ENCODE measurements at regions not wholly inside any gene's neighbourhood (a gene's known extent, or its start where the extent isn't known, plus 50 kb on each side); places are given as distances from the start of the nearest gene placed in this dataset.

DNA sequence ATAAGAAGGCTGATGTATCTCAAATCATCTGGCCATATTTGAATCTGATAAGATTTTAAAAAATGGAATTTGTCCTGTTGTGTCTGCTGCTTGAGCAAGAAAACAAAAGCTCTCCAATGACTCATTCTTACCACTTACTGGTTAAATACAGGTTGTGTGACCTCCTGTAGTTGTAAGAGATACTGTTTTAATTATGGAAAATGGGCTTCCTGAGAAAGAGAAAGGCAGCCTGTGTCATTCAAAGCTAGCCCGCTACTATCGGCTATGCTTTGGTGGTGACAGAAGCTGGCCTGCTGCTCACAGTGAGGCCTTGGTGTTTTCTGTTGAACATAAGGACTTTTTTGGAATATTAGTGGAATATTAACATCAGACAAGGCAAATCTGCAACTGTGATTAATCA, 1722.1 kb upstream of the PCDH10 start:
- Mint-ChIP-seq H3K9me3 (ENCODE audit: insufficient read depth) (peaks cover 6% of the 10 kb centered on the region), H3K4me1 (no peaks in the 10 kb centered on the region), H3K27ac (no peak overlapping the region), H3K4me3 (no peak overlapping the region), H3K27me3 (no peaks in the 10 kb centered on the region)
- no peak overlapping the region for H3K4me2 ChIP-seq (replicated peaks; ENCODE audit: low read depth, low read length, poor library complexity, severe bottlenecking)
- DNase-seq (no peak), ATAC-seq (ENCODE audit: low read depth) (no peak)
- no peaks in the 10 kb centered on the region for H4K20me1 ChIP-seq (ENCODE audit: control insufficient read depth, insufficient read depth, low read length, poor library complexity, severe bottlenecking)
- H3K4me1 ChIP-seq (ENCODE audit: control insufficient read depth in 2 of 2, insufficient read depth in 2 of 2, low read length in 2 of 2): no peaks in the 10 kb centered on the region
- H3K9ac ChIP-seq (ENCODE audit: low read length): no peak overlapping the region
- H2AFZ ChIP-seq (ENCODE audit: insufficient read depth, low read depth, low read length, poor library complexity, severe bottlenecking): no peak overlapping the region
- no peak overlapping the region for H3K27ac ChIP-seq (ENCODE audit: low read length in 2 of 2)
- CTCF ChIA-PET: no interaction called here
- peaks cover 0 to 1% (median 0%) of the 10 kb centered on the region in 3 donors for H3K9me3 ChIP-seq (ENCODE audit: control extremely low read depth in 1 of 3, control insufficient read depth in 2 of 3, insufficient read depth in 1 of 3, low read length in 2 of 3)
- no peaks in the 10 kb centered on the region for H3K79me2 ChIP-seq (ENCODE audit: control insufficient read depth, insufficient read depth, low read length)
- no peaks in the 10 kb centered on the region for H3K27me3 ChIP-seq (replicated peaks in 1 of 4; ENCODE audit: control extremely low read depth in 1 of 4, control insufficient read depth in 3 of 4, insufficient read depth in 4 of 4, low read length in 3 of 4)
- no peak overlapping the region for H3K4me3 ChIP-seq (ENCODE audit: control extremely low read depth in 1 of 5, extremely low read depth in 1 of 5, insufficient read depth in 1 of 5, low read depth in 2 of 5, low read length in 4 of 5)
- TF ChIP-seq, protein P1, sequence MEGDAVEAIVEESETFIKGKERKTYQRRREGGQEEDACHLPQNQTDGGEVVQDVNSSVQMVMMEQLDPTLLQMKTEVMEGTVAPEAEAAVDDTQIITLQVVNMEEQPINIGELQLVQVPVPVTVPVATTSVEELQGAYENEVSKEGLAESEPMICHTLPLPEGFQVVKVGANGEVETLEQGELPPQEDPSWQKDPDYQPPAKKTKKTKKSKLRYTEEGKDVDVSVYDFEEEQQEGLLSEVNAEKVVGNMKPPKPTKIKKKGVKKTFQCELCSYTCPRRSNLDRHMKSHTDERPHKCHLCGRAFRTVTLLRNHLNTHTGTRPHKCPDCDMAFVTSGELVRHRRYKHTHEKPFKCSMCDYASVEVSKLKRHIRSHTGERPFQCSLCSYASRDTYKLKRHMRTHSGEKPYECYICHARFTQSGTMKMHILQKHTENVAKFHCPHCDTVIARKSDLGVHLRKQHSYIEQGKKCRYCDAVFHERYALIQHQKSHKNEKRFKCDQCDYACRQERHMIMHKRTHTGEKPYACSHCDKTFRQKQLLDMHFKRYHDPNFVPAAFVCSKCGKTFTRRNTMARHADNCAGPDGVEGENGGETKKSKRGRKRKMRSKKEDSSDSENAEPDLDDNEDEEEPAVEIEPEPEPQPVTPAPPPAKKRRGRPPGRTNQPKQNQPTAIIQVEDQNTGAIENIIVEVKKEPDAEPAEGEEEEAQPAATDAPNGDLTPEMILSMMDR (IDR thresholded peaks at IDR 0.05): no peak
- TF ChIP-seq EZH2 (IDR thresholded peaks at IDR 0.05; ENCODE audit: borderline replicate concordance, insufficient read depth, low read depth, low read length, poor library complexity, severe bottlenecking): no peak
- POLR2A ChIA-PET: no interaction called here
- no peaks in the 10 kb centered on the region for H3K36me3 ChIP-seq (replicated peaks in 1 of 2; ENCODE audit: control extremely low read depth in 1 of 2, control insufficient read depth in 1 of 2, extremely low read depth in 1 of 2, insufficient read depth in 2 of 2, low read length in 1 of 2)
- intact Hi-C loops (cut with micrococcal nuclease): no loop called here
- 80% methylated on average over 1 of the region's 2 CpGs for WGBS (ENCODE audit: insufficient coverage)

DNA sequence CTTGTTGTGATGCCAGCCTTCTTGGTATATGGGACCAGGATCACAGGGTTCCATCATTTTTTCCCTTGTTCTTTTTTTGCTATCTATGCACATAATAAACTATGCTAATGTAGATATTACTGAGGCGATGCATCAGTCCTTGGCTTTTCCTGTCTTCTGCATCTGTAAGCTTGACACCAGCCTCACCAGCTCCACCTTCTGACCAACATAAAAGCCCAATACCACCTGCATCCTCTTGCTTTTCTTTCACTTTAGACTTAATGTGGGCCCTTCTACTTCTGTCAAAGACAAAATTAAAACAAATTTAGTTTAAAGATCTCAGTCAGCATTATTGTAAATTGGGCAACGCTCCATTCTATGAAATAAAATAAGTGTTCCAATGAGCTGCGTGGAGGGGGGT, 1718.8 kb upstream of the PCDH10 start:
- TF ChIP-seq EZH2 (IDR thresholded peaks at IDR 0.05; ENCODE audit: borderline replicate concordance, insufficient read depth, low read depth, low read length, poor library complexity, severe bottlenecking): no peak
- TF ChIP-seq, protein P1 (IDR thresholded peaks at IDR 0.05): no peak
- Histone ChIP-seq H4K20me1 (ENCODE audit: control insufficient read depth, insufficient read depth, low read length, poor library complexity, severe bottlenecking) (no peaks in the 10 kb centered on the region), H3K79me2 (ENCODE audit: control insufficient read depth, insufficient read depth, low read length) (no peaks in the 10 kb centered on the region), H3K9ac (ENCODE audit: low read length) (no peak overlapping the region), H2AFZ (ENCODE audit: insufficient read depth, low read depth, low read length, poor library complexity, severe bottlenecking) (no peak overlapping the region), H3K4me1 (ENCODE audit: control insufficient read depth in 2 of 2, insufficient read depth in 2 of 2, low read length in 2 of 2) (no peaks in the 10 kb centered on the region), H3K9me3 (ENCODE audit: control extremely low read depth in 1 of 3, control insufficient read depth in 2 of 3, insufficient read depth in 1 of 3, low read length in 2 of 3) (peaks cover 0 to 1% (median 0%) of the 10 kb centered on the region in 3 donors), H3K4me3 (ENCODE audit: control extremely low read depth in 1 of 5, extremely low read depth in 1 of 5, insufficient read depth in 1 of 5, low read depth in 2 of 5, low read length in 4 of 5) (no peak overlapping the region), H3K27me3 (replicated peaks in 1 of 4; ENCODE audit: control extremely low read depth in 1 of 4, control insufficient read depth in 3 of 4, insufficient read depth in 4 of 4, low read length in 3 of 4) (no peaks in the 10 kb centered on the region), H3K36me3 (replicated peaks in 1 of 2; ENCODE audit: control extremely low read depth in 1 of 2, control insufficient read depth in 1 of 2, extremely low read depth in 1 of 2, insufficient read depth in 2 of 2, low read length in 1 of 2) (no peaks in the 10 kb centered on the region), H3K27ac (ENCODE audit: low read length in 2 of 2) (no peak overlapping the region), H3K4me2 (replicated peaks; ENCODE audit: low read depth, low read length, poor library complexity, severe bottlenecking) (no peak overlapping the region)
- H3K27me3 Mint-ChIP-seq: no peaks in the 10 kb centered on the region
- H3K4me3 Mint-ChIP-seq: no peak overlapping the region
- H3K9me3 Mint-ChIP-seq (ENCODE audit: insufficient read depth): peaks cover 10% of the 10 kb centered on the region
- ATAC-seq (ENCODE audit: low read depth) (no peak), DNase-seq (no peak)
- ChIA-PET CTCF (no interaction called here), POLR2A (no interaction called here)
- 79% methylated on average over 2 of the region's 3 CpGs for WGBS (ENCODE audit: insufficient coverage)
- H3K27ac Mint-ChIP-seq: no peak overlapping the region
- intact Hi-C loops (cut with micrococcal nuclease): no loop called here
- no peaks in the 10 kb centered on the region for H3K4me1 Mint-ChIP-seq

Data from B cell (primary cell).